A172 (cell line): ENCODE measurements at regions not wholly inside any gene's neighbourhood (a gene's known extent, or its start where the extent isn't known, plus 50 kb on each side); places are given as distances from the start of the nearest gene placed in this dataset.

Experiments used
- DNase-seq: peaks from one replicate; pipeline ENCODE4 v3.0.0-alpha.2; 2015; ENCODE audit warnings: low spot score

- no peak for DNase-seq
Observed at GRCh38 chr20:52820641-52821292, 151.4 kb upstream of the TSHZ2 start.

- no peak for DNase-seq
Observed at GRCh38 chr20:52818491-52818890, 153.7 kb upstream of the TSHZ2 start.

GRCh38 chr20:52817981-52818380 is 154.2 kb upstream of the TSHZ2 start:
- DNase-seq, result no peak

GRCh38 chr20:52817511-52817910 is 154.6 kb upstream of the TSHZ2 start:
- no peak for DNase-seq

GRCh38 chr20:52814371-52814770 is 157.8 kb upstream of the TSHZ2 start:
- DNase-seq, result no peak

GRCh38 chr20:52812231-52812847 is 159.8 kb upstream of the TSHZ2 start:
- DNase-seq, result peak; percentile 5

GRCh38 chr20:52809003-52809402 is 163.2 kb upstream of the TSHZ2 start:
- no peak for DNase-seq

- DNase-seq, result no peak
Observed at GRCh38 chr20:52806918-52807317, 165.2 kb upstream of the TSHZ2 start.

- DNase-seq, result no peak
Observed at GRCh38 chr20:52805843-52806242, 166.3 kb upstream of the TSHZ2 start.

- no peak for DNase-seq
Observed at GRCh38 chr20:52805296-52805571, 166.9 kb upstream of the TSHZ2 start.

GRCh38 chr20:52804497-52805295 is 167.5 kb upstream of the TSHZ2 start:
- no peak for DNase-seq

GRCh38 chr20:52801628-52802006 is 170.5 kb upstream of the TSHZ2 start:
- DNase-seq, result no peak

- no peak for DNase-seq
Observed at GRCh38 chr20:52800734-52801627, 171.2 kb upstream of the TSHZ2 start.

- DNase-seq, result no peak
Observed at GRCh38 chr20:52799130-52799529, 173.0 kb upstream of the TSHZ2 start.

- DNase-seq, result no peak
Observed at GRCh38 chr20:52798124-52798523, 174.0 kb upstream of the TSHZ2 start.

- DNase-seq, result no peak
Observed at GRCh38 chr20:52794853-52795252, 177.3 kb upstream of the TSHZ2 start.

GRCh38 chr20:52793339-52793963 is 178.7 kb upstream of the TSHZ2 start:
- DNase-seq, result no peak

GRCh38 chr20:52791091-52791490 is 181.1 kb upstream of the TSHZ2 start:
- no peak for DNase-seq

- DNase-seq, result no peak
Observed at GRCh38 chr20:52789716-52790115, 182.4 kb upstream of the TSHZ2 start.

- DNase-seq, result no peak
Observed at GRCh38 chr20:52787962-52788361, 184.2 kb upstream of the TSHZ2 start.

- no peak for DNase-seq
Observed at GRCh38 chr20:52787216-52787615, 184.9 kb upstream of the TSHZ2 start.

- no peak for DNase-seq
Observed at GRCh38 chr20:52785679-52786078, 186.5 kb upstream of the TSHZ2 start.
